ENCODE measurements at regions not wholly inside any gene's neighbourhood (a gene's known extent, or its start where the extent isn't known, plus 50 kb on each side); places are given as distances from the start of the nearest gene placed in this dataset.

- ChIA-PET POLR2A (no interaction called here), CTCF (no interaction called here)
- H3K4me1 ChIP-seq (ENCODE audit: control insufficient read depth, extremely low read depth, insufficient read depth, low read length) = no peaks in the 10 kb centered on the region
- no peak overlapping the region for H2AFZ ChIP-seq (ENCODE audit: low read depth, low read length)
- FAIRE-seq (no peak), DNase-seq (ENCODE audit: low read depth, low spot score) (no peak)
- no peaks in the 10 kb centered on the region for H3K36me3 ChIP-seq (ENCODE audit: control insufficient read depth in 2 of 2, extremely low read depth in 1 of 2, insufficient read depth in 2 of 2, low read length in 2 of 2)
- H3K27me3 ChIP-seq (ENCODE audit: control insufficient read depth in 2 of 2, insufficient read depth in 2 of 2, low read length in 2 of 2) = no peaks in the 10 kb centered on the region
- H3K27ac ChIP-seq (ENCODE audit: insufficient read depth, low read depth, low read length) = no peak overlapping the region
- H3K4me3 ChIP-seq (replicated peaks in 1 of 3; ENCODE audit: insufficient read depth in 1 of 3, low read depth in 1 of 3, low read length in 3 of 3) = no peak overlapping the region
- no TSS peak for BruUV-seq (replicated peaks)
- no peak overlapping the region for H3K4me2 ChIP-seq (ENCODE audit: insufficient read depth, low read length)
- intact Hi-C loops (cut with micrococcal nuclease) = no loop called here
- H3K79me2 ChIP-seq (ENCODE audit: control insufficient read depth, insufficient read depth, low read length) = no peaks in the 10 kb centered on the region
- H3K9me1 ChIP-seq (replicated peaks; ENCODE audit: control insufficient read depth, extremely low read depth, insufficient read depth, low read length) = no peaks in the 10 kb centered on the region
- dilution Hi-C loops (cut with MboI; ENCODE audit: extremely low pct_ligation_motif_present, low sequenced_read_pairs) = no loop called here
- TF ChIP-seq JUN (IDR thresholded peaks at IDR 0.05; ENCODE audit: borderline replicate concordance, insufficient read depth, insufficient read length, low read depth) = no peak
- TF ChIP-seq GATA2 (IDR thresholded peaks at IDR 0.05; ENCODE audit: insufficient read depth, insufficient read length, low read depth, low read length) = no peak
- no peak for TF ChIP-seq CTCF (IDR thresholded peaks at IDR 0.05; ENCODE audit: extremely low read depth in 1 of 2, insufficient read depth in 1 of 2, low read depth in 1 of 2, low read length in 2 of 2)
- no peak for TF ChIP-seq POLR2AphosphoS5 (IDR thresholded peaks at IDR 0.05; ENCODE audit: insufficient read depth, low read depth, low read length)
- no peak for TF ChIP-seq EZH2 (IDR thresholded peaks at IDR 0.05; ENCODE audit: borderline replicate concordance, low read depth, low read length, severe bottlenecking)
- TF ChIP-seq MAX (IDR thresholded peaks at IDR 0.05; ENCODE audit: insufficient read depth, insufficient read length) = no peak
- TF ChIP-seq POLR2A (IDR thresholded peaks at IDR 0.05; ENCODE audit: low read depth, low read length) = no peak
- TF ChIP-seq MYC (IDR thresholded peaks at IDR 0.05; ENCODE audit: low read depth, low read length) = no peak
- TF ChIP-seq FOS (IDR thresholded peaks at IDR 0.05; ENCODE audit: borderline replicate concordance, insufficient read depth, low read length) = no peak
- no peak overlapping the region for H3K9ac ChIP-seq (replicated peaks; ENCODE audit: extremely low read depth, insufficient read depth, low read length)
- H3K9me3 ChIP-seq (replicated peaks; ENCODE audit: control insufficient read depth, insufficient read depth, low read length) = no peaks in the 10 kb centered on the region
- no peaks in the 10 kb centered on the region for H4K20me1 ChIP-seq (replicated peaks; ENCODE audit: control insufficient read depth, extremely low read depth, insufficient read depth, low read length)
Measured at GRCh38 chr5:2227433-2227832, 344.7 kb upstream of the IRX4 start.

Data from endothelial cell of umbilical vein (primary cell).